ENCODE measurements at regions not wholly inside any gene's neighbourhood (a gene's known extent, or its start where the extent isn't known, plus 50 kb on each side); places are given as distances from the start of the nearest gene placed in this dataset.

- Histone ChIP-seq H3K4me2 (ENCODE audit: low read length) (no peak overlapping the region), H3K36me3 (replicated peaks; ENCODE audit: low read depth, low read length) (no peaks in the 10 kb centered on the region), H4K20me1 (ENCODE audit: insufficient read depth, low read length) (no peaks in the 10 kb centered on the region), H2AFZ (ENCODE audit: low read depth, low read length) (no peak overlapping the region), H3K27me3 (ENCODE audit: low read depth, low read length) (no peaks in the 10 kb centered on the region; the same call in 1 of the 2 replicates), H3K4me1 (ENCODE audit: low read length) (no peaks in the 10 kb centered on the region), H3K4me3 (ENCODE audit: low read length) (no peak overlapping the region), H3K27ac (ENCODE audit: low read length) (no peak overlapping the region), H3K79me2 (ENCODE audit: low read length) (no peaks in the 10 kb centered on the region), H3K9ac (ENCODE audit: low read length) (no peak overlapping the region), H3K9me3 (ENCODE audit: insufficient read depth, low read length) (no peaks in the 10 kb centered on the region)
- TF ChIP-seq CTCF (IDR thresholded peaks at IDR 0.05; ENCODE audit: low read depth, low read length) = no peak
- no peak for TF ChIP-seq EZH2phosphoT487 (IDR thresholded peaks at IDR 0.05; ENCODE audit: low read depth)
Measured at GRCh38 chr1:60863131-60863530, 219.2 kb upstream of the NFIA start.

- no peaks in the 10 kb centered on the region for H3K36me3 ChIP-seq (replicated peaks; ENCODE audit: low read depth, low read length)
- no peaks in the 10 kb centered on the region for H3K4me1 ChIP-seq (ENCODE audit: low read length)
- no peaks in the 10 kb centered on the region for H3K9me3 ChIP-seq (ENCODE audit: insufficient read depth, low read length)
- H3K9ac ChIP-seq (ENCODE audit: low read length) = no peak overlapping the region
- TF ChIP-seq CTCF (IDR thresholded peaks at IDR 0.05; ENCODE audit: low read depth, low read length) = no peak
- TF ChIP-seq EZH2phosphoT487 (IDR thresholded peaks at IDR 0.05; ENCODE audit: low read depth) = no peak
- no peak overlapping the region for H2AFZ ChIP-seq (ENCODE audit: low read depth, low read length)
- no peak overlapping the region for H3K4me2 ChIP-seq (ENCODE audit: low read length)
- no peaks in the 10 kb centered on the region for H4K20me1 ChIP-seq (ENCODE audit: insufficient read depth, low read length)
- no peaks in the 10 kb centered on the region; the same call in 1 of the 2 replicates for H3K27me3 ChIP-seq (ENCODE audit: low read depth, low read length)
- no peak overlapping the region for H3K4me3 ChIP-seq (ENCODE audit: low read length)
- H3K27ac ChIP-seq (ENCODE audit: low read length) = no peak overlapping the region
- H3K79me2 ChIP-seq (ENCODE audit: low read length) = no peaks in the 10 kb centered on the region
Measured at GRCh38 chr1:60861961-60862567, 220.3 kb upstream of the NFIA start.

GRCh38 chr1:60859111-60859510, 223.2 kb upstream of the NFIA start:
- H3K9me3 ChIP-seq (ENCODE audit: insufficient read depth, low read length) = no peaks in the 10 kb centered on the region
- H3K4me3 ChIP-seq (ENCODE audit: low read length) = no peak overlapping the region
- no peak overlapping the region for H2AFZ ChIP-seq (ENCODE audit: low read depth, low read length)
- H4K20me1 ChIP-seq (ENCODE audit: insufficient read depth, low read length) = no peaks in the 10 kb centered on the region
- TF ChIP-seq CTCF (IDR thresholded peaks at IDR 0.05; ENCODE audit: low read depth, low read length) (no peak), EZH2phosphoT487 (IDR thresholded peaks at IDR 0.05; ENCODE audit: low read depth) (no peak)
- H3K9ac ChIP-seq (ENCODE audit: low read length) = no peak overlapping the region
- no peak overlapping the region for H3K27ac ChIP-seq (ENCODE audit: low read length)
- H3K4me1 ChIP-seq (ENCODE audit: low read length) = no peaks in the 10 kb centered on the region
- no peaks in the 10 kb centered on the region for H3K79me2 ChIP-seq (ENCODE audit: low read length)
- H3K27me3 ChIP-seq (ENCODE audit: low read depth, low read length) = no peaks in the 10 kb centered on the region; the same call in 1 of the 2 replicates
- no peak overlapping the region for H3K4me2 ChIP-seq (ENCODE audit: low read length)
- H3K36me3 ChIP-seq (replicated peaks; ENCODE audit: low read depth, low read length) = no peaks in the 10 kb centered on the region

- Histone ChIP-seq H3K4me1 (ENCODE audit: low read length) (no peaks in the 10 kb centered on the region), H3K4me3 (ENCODE audit: low read length) (no peak overlapping the region), H4K20me1 (ENCODE audit: insufficient read depth, low read length) (no peaks in the 10 kb centered on the region), H3K4me2 (ENCODE audit: low read length) (no peak overlapping the region), H3K79me2 (ENCODE audit: low read length) (no peaks in the 10 kb centered on the region), H3K9me3 (ENCODE audit: insufficient read depth, low read length) (no peaks in the 10 kb centered on the region), H3K27ac (ENCODE audit: low read length) (no peak overlapping the region), H3K27me3 (ENCODE audit: low read depth, low read length) (no peaks in the 10 kb centered on the region), H3K36me3 (replicated peaks; ENCODE audit: low read depth, low read length) (no peaks in the 10 kb centered on the region), H2AFZ (ENCODE audit: low read depth, low read length) (no peak overlapping the region), H3K9ac (ENCODE audit: low read length) (no peak overlapping the region)
- no peak for TF ChIP-seq CTCF (IDR thresholded peaks at IDR 0.05; ENCODE audit: low read depth, low read length)
- no peak for TF ChIP-seq EZH2phosphoT487 (IDR thresholded peaks at IDR 0.05; ENCODE audit: low read depth)
Measured at GRCh38 chr1:60857851-60858250, 224.5 kb upstream of the NFIA start.

All from OCI-LY3 (cell line).